Activated CD4-positive, alpha-beta T cell treated with anti-CD3 and anti-CD28 coated beads, Interleukin-2, amount 10 ng/mL, durations not matched to agents 7 days and 5 days (primary cell): ENCODE measurements at regions not wholly inside any gene's neighbourhood (a gene's known extent, or its start where the extent isn't known, plus 50 kb on each side); places are given as distances from the start of the nearest gene placed in this dataset.
"Not testable (repeated sequence)": the region's sequence is repeated elsewhere in the genome, so short reads cannot be mapped to it uniquely, and the experiment has no call there.

ENCODE experiments used
- CTCF ChIA-PET: fragments of 350-600 bp; sonication (Branson Sonifier 250); formaldehyde crosslinking; loops from one replicate; lab custom pipeline; 2021; ENCODE audit warnings: antibody characterized with exemption; lab: Charles Lee
- POLR2A ChIA-PET: fragments of 350-600 bp; sonication (Branson Sonifier 250); formaldehyde crosslinking; loops from one replicate; lab custom pipeline; 2021; ENCODE audit warnings: antibody characterized with exemption; lab: Charles Lee
- DNase-seq: peaks from one replicate; pipeline ENCODE4 v3.0.0-alpha.2; 2020
- H3K27ac Mint-ChIP-seq: one replicate; pipeline ENCODE4 v1.8.0; 2021; ENCODE audit warnings: mild to moderate bottlenecking, moderate library complexity, mixed read lengths
- H3K27me3 Mint-ChIP-seq: one replicate; pipeline ENCODE4 v1.8.0; 2021; ENCODE audit warnings: mixed read lengths
- H3K36me3 Mint-ChIP-seq: one replicate; pipeline ENCODE4 v1.8.0; 2021; ENCODE audit warnings: low read depth, mixed read lengths
- H3K4me1 Mint-ChIP-seq: one replicate; pipeline ENCODE4 v1.8.0; 2021; ENCODE audit warnings: mixed read lengths
- H3K4me3 Mint-ChIP-seq: one replicate; pipeline ENCODE4 v1.8.0; 2021; ENCODE audit warnings: mild to moderate bottlenecking, moderate library complexity, mixed read lengths
- H3K9me3 Mint-ChIP-seq: one replicate; pipeline ENCODE4 v1.8.0; 2021; ENCODE audit warnings: mixed read lengths

- no peak overlapping the region for H3K4me3 Mint-ChIP-seq
- CTCF ChIA-PET, result interaction anchor here (0.6 kb wide), 1 partner anchor 146 kb away, joined by 6 read pairs; no protein-coding TSS in a partner anchor
- H3K9me3 Mint-ChIP-seq, result no peaks in the 10 kb centered on the region
- no peak overlapping the region for H3K27ac Mint-ChIP-seq
- H3K4me1 Mint-ChIP-seq, result no peaks in the 10 kb centered on the region
- no peaks in the 10 kb centered on the region for H3K27me3 Mint-ChIP-seq
- POLR2A ChIA-PET, result no interaction called here
- DNase-seq, result no peak
- H3K36me3 Mint-ChIP-seq, result no peaks in the 10 kb centered on the region
These were observed 233.7 kb downstream of the TLE1 start for GRCh38 chr9:81455462-81456219.

DNA sequence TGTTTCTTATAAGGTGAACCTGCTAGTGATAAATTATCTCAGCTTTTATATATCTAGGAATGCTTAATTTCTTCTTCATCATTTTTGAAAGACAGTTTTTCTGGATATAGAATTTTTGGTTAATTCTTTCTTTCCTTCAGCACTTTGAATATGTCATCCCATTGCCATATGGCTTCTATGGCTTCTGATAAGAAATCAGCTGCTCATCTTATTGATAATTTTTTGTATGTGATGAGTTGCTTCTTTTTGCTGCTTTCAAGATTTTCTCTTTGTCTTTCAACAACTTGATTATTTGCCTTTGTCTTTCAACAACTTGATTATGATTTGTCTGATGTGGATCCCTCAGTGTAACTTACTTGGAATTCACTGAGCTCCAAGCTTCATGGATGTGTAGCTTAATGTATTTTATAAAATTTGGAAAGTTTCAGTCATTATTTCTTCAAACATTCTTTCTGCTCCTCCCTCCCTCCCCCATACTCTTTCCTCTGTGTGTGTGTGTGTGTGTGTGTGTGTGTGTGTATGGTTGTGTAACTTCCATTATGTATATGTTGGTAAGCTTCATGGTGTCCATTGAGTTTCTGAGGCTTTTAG lies 243.9 kb downstream of the TLE1 start:
- Mint-ChIP-seq H3K36me3 (no peaks in the 10 kb centered on the region), H3K4me3 (no peak overlapping the region), H3K4me1 (no peaks in the 10 kb centered on the region), H3K9me3 (peaks cover 7% of the 10 kb centered on the region), H3K27me3 (no peaks in the 10 kb centered on the region), H3K27ac (no peak overlapping the region)
- ChIA-PET POLR2A (no interaction called here), CTCF (no interaction called here)
- DNase-seq, result no peak

- Mint-ChIP-seq H3K36me3 (no peaks in the 10 kb centered on the region), H3K27ac (no peak overlapping the region), H3K4me3 (no peak overlapping the region), H3K9me3 (peaks cover 22% of the 10 kb centered on the region), H3K27me3 (no peaks in the 10 kb centered on the region), H3K4me1 (no peaks in the 10 kb centered on the region)
- ChIA-PET CTCF (no interaction called here), POLR2A (no interaction called here)
- no peak for DNase-seq
These were observed 257.7 kb downstream of the TLE1 start for GRCh38 chr9:81431641-81432040.

GRCh38 chr9:81430727-81431126 lies 258.6 kb downstream of the TLE1 start:
- ChIA-PET POLR2A (no interaction called here), CTCF (no interaction called here)
- no peaks in the 10 kb centered on the region for H3K27me3 Mint-ChIP-seq
- H3K9me3 Mint-ChIP-seq, result peaks cover 24% of the 10 kb centered on the region
- no peaks in the 10 kb centered on the region for H3K4me1 Mint-ChIP-seq
- H3K36me3 Mint-ChIP-seq, result no peaks in the 10 kb centered on the region
- H3K27ac Mint-ChIP-seq, result no peak overlapping the region
- no peak for DNase-seq
- no peak overlapping the region for H3K4me3 Mint-ChIP-seq

- Mint-ChIP-seq H3K27me3 (no peaks in the 10 kb centered on the region), H3K4me1 (no peaks in the 10 kb centered on the region), H3K27ac (no peak overlapping the region), H3K4me3 (no peak overlapping the region), H3K9me3 (peaks cover 24% of the 10 kb centered on the region), H3K36me3 (no peaks in the 10 kb centered on the region)
- DNase-seq, result no peak
- ChIA-PET CTCF (no interaction called here), POLR2A (no interaction called here)
These were observed 261.5 kb downstream of the TLE1 start for GRCh38 chr9:81427870-81428269.

DNA sequence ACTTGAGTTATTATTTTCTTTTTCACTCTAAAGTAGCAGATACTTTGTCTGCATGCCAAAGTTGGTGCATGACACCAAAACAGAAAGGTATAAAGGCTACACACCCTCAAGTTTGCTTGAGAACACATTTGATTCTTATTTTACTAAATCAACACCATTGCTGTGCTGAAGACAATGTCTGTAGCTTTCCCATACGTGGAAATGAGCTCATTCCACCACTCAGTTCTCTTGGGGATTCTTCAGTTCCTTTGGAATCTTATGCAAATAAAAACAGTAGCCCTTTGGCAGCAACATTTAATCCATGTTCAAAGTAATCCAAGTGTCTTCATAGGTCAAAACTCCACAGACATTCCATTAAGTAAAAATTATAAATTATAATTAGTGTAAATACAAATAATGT lies 264.9 kb downstream of the TLE1 start:
- Mint-ChIP-seq H3K4me1 (no peaks in the 10 kb centered on the region), H3K27ac (no peak overlapping the region), H3K4me3 (no peak overlapping the region), H3K9me3 (peaks cover 16% of the 10 kb centered on the region), H3K27me3 (no peaks in the 10 kb centered on the region), H3K36me3 (no peaks in the 10 kb centered on the region)
- POLR2A ChIA-PET, result no interaction called here
- no peak for DNase-seq
- CTCF ChIA-PET, result no interaction called here

- Mint-ChIP-seq H3K4me3 (no peak overlapping the region), H3K27me3 (no peaks in the 10 kb centered on the region), H3K9me3 (peaks cover 16% of the 10 kb centered on the region), H3K27ac (no peak overlapping the region), H3K4me1 (no peaks in the 10 kb centered on the region), H3K36me3 (no peaks in the 10 kb centered on the region)
- POLR2A ChIA-PET, result no interaction called here
- DNase-seq, result no peak
- CTCF ChIA-PET, result no interaction called here
These were observed 265.6 kb downstream of the TLE1 start for GRCh38 chr9:81423589-81424326.

- DNase-seq, H3K4me3 Mint-ChIP-seq, CTCF ChIA-PET, H3K36me3 Mint-ChIP-seq, H3K27ac Mint-ChIP-seq, H3K27me3 Mint-ChIP-seq, H3K9me3 Mint-ChIP-seq, H3K4me1 Mint-ChIP-seq, POLR2A ChIA-PET: not testable (repeated sequence)
These were observed 268.3 kb downstream of the TLE1 start for GRCh38 chr9:81421090-81421489.

GRCh38 chr9:81420024-81420423 lies 269.3 kb downstream of the TLE1 start:
- no peak for DNase-seq
- no peaks in the 10 kb centered on the region for H3K27me3 Mint-ChIP-seq
- POLR2A ChIA-PET, result no interaction called here
- H3K4me3 Mint-ChIP-seq, result no peak overlapping the region
- CTCF ChIA-PET, result no interaction called here
- H3K9me3 Mint-ChIP-seq, result no peaks in the 10 kb centered on the region
- H3K27ac Mint-ChIP-seq, result no peak overlapping the region
- H3K4me1 Mint-ChIP-seq, result no peaks in the 10 kb centered on the region
- no peaks in the 10 kb centered on the region for H3K36me3 Mint-ChIP-seq

DNA sequence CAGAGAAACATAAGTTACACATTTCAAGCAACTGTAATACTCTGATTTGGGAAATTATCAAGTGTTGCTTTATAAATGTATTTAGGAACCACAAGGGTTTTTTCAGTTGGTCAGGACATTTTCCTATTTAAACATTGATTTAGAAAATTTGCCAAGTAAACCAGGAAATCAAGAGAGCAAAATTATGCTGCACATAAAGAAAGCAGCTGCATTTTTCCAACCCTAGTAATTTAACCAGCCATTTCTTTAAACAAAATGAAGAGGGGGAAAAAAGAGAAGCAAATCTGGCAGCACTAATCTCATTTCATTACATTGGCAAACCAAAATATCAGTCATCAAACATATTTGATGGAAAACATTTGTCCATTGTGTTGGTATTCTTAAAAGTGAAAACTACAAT lies 271.4 kb downstream of the TLE1 start:
- H3K9me3 Mint-ChIP-seq, result no peaks in the 10 kb centered on the region
- no peak for DNase-seq
- no peaks in the 10 kb centered on the region for H3K4me1 Mint-ChIP-seq
- H3K27me3 Mint-ChIP-seq, result no peaks in the 10 kb centered on the region
- H3K27ac Mint-ChIP-seq, result no peak overlapping the region
- no peaks in the 10 kb centered on the region for H3K36me3 Mint-ChIP-seq
- POLR2A ChIA-PET, result no interaction called here
- H3K4me3 Mint-ChIP-seq, result no peak overlapping the region
- CTCF ChIA-PET, result no interaction called here

DNA sequence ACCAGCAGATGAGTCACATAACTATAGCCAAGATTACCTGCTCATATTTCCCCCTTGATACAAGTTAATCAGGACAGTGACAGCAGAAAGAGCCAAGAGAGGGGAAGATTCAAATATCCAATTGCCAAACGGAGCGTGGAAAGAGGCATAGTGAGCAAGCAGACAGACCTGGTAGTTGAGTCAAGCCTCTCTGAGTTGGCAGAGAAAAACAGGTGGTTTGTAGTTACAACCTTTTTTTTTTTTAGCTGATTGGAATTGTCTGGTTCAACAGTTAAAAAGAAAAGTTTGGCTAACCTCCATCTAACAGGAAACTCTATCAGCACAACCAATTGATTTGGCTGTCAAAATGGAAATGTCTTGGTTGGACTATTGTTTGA lies 272.1 kb downstream of the TLE1 start:
- no peaks in the 10 kb centered on the region for H3K4me1 Mint-ChIP-seq
- H3K36me3 Mint-ChIP-seq, result no peaks in the 10 kb centered on the region
- ChIA-PET POLR2A (no interaction called here), CTCF (no interaction called here)
- no peak overlapping the region for H3K4me3 Mint-ChIP-seq
- no peaks in the 10 kb centered on the region for H3K27me3 Mint-ChIP-seq
- H3K27ac Mint-ChIP-seq, result no peak overlapping the region
- DNase-seq, result no peak
- no peaks in the 10 kb centered on the region for H3K9me3 Mint-ChIP-seq

DNA sequence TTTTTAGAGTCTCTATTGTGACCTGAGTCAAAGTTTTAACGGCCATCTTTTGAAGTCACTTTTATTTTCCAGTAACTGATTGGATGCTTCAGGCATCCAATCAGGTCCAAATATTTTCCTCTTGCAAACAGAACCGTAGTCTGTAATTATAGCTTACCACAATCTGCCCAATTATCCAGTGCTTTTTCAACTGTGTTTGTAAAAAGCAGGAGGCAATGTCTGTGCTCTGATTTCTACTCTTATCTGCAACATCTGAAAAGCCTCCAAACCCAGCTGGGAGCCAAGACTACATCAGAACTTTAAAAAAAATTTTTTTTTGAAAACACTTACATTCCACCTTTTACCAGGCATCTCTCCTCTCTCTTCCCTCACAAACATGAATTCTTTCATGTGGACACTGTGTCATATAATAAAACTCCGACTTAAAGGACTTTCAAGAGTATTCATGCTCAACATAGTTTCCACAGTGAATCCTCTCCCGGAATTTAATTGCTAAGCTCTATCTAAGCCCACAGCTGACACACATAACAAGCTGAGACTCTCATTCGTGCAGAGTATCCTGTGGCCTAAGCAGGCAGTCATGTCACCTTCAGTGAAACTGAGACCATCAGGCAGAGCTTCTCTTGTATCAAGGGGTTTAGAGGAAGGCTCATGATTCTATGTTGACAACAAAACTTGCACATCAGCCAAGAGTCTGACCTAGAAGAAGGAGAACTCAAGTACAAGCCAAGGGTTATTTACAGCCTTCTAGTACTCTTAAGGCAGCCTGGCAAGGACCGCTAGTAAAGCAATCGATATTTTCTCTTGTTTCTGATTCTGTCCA lies 272.7 kb downstream of the TLE1 start:
- POLR2A ChIA-PET, result no interaction called here
- no peak overlapping the region for H3K27ac Mint-ChIP-seq

DNA sequence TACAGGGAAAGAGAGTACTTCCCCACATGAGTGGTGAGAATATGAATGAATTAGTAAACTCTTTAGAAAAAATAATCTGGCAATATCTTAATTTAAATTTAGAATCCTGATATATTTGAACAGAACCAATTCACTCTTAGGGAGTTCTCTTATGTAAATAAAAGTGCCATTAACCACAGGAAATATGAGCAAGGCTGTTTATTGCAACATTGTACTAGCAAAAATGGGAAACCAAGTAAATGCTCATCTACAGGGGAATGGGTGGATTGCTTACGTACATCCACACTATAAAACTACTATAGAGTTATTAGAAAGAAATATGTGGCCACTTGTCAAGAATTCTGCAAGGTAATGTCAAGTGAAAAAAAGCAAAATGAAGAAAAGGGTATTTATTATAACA lies 274.5 kb downstream of the TLE1 start:
- CTCF ChIA-PET, result no interaction called here
- Mint-ChIP-seq H3K9me3 (no peaks in the 10 kb centered on the region), H3K4me3 (no peak overlapping the region), H3K27me3 (no peaks in the 10 kb centered on the region), H3K36me3 (no peaks in the 10 kb centered on the region), H3K27ac (no peak overlapping the region), H3K4me1 (no peaks in the 10 kb centered on the region)
- no peak for DNase-seq
- POLR2A ChIA-PET, result no interaction called here

More for the DNA sequence above, 272.7 kb downstream of the TLE1 start:
- H3K9me3 Mint-ChIP-seq, result no peaks in the 10 kb centered on the region
- H3K4me3 Mint-ChIP-seq, result no peak overlapping the region
- H3K27me3 Mint-ChIP-seq, result no peaks in the 10 kb centered on the region
- DNase-seq, result no peak
- CTCF ChIA-PET, result no interaction called here
- H3K4me1 Mint-ChIP-seq, result no peaks in the 10 kb centered on the region
- no peaks in the 10 kb centered on the region for H3K36me3 Mint-ChIP-seq
